ENCODE measurements at regions not wholly inside any gene's neighbourhood (a gene's known extent, or its start where the extent isn't known, plus 50 kb on each side); places are given as distances from the start of the nearest gene placed in this dataset.

GRCh38 chr11:70762810-70763209, 364.5 kb downstream of the CTTN start:
- no peak overlapping the region for H3K4me3 ChIP-seq
- no peaks in the 10 kb centered on the region for H3K27me3 ChIP-seq
- H4K20me1 ChIP-seq (ENCODE audit: low read depth), result no peaks in the 10 kb centered on the region
- Mint-ChIP-seq H3K27ac (no peak overlapping the region), H3K4me1 (peaks cover 2% of the 10 kb centered on the region), H3K9me3 (no peaks in the 10 kb centered on the region), H3K4me3 (no peak overlapping the region), H3K27me3 (ENCODE audit: insufficient read depth, low read depth) (peaks cover 3% of the 10 kb centered on the region), H3K36me3 (no peaks in the 10 kb centered on the region)
- H3K4me1 ChIP-seq, result no peaks in the 10 kb centered on the region
- H3F3A ChIP-seq (ENCODE audit: low read depth), result no peaks in the 10 kb centered on the region
- no peaks in the 10 kb centered on the region for H3K79me2 ChIP-seq (ENCODE audit: low read depth)
- H2AFZ ChIP-seq (replicated peaks), result no peak overlapping the region
- H3K9ac ChIP-seq, result no peak overlapping the region
- no peaks in the 10 kb centered on the region for H3K36me3 ChIP-seq
- TF ChIP-seq EZH2phosphoT487 (IDR thresholded peaks at IDR 0.05), result no peak
- TF ChIP-seq CTCF (IDR thresholded peaks at IDR 0.05), result no peak
- no peak for TF ChIP-seq EZH2 (IDR thresholded peaks at IDR 0.05)
- no peak overlapping the region for H3K4me2 ChIP-seq
- H3K9me3 ChIP-seq (ENCODE audit: low read depth), result no peaks in the 10 kb centered on the region
- DNase-seq (ENCODE audit: low spot score), result no peak
- H3K27ac ChIP-seq, result no peak overlapping the region

- H3K4me3 ChIP-seq, result no peak overlapping the region
- H3K79me2 ChIP-seq (ENCODE audit: low read depth), result no peaks in the 10 kb centered on the region
- Mint-ChIP-seq H3K9me3 (no peaks in the 10 kb centered on the region), H3K4me1 (peaks cover 2% of the 10 kb centered on the region), H3K36me3 (no peaks in the 10 kb centered on the region), H3K4me3 (no peak overlapping the region), H3K27ac (no peak overlapping the region), H3K27me3 (ENCODE audit: insufficient read depth, low read depth) (peaks cover 3% of the 10 kb centered on the region)
- H4K20me1 ChIP-seq (ENCODE audit: low read depth), result no peaks in the 10 kb centered on the region
- no peak for DNase-seq (ENCODE audit: low spot score)
- no peaks in the 10 kb centered on the region for H3F3A ChIP-seq (ENCODE audit: low read depth)
- H3K27ac ChIP-seq, result no peak overlapping the region
- TF ChIP-seq CTCF (IDR thresholded peaks at IDR 0.05), result no peak
- H3K9ac ChIP-seq, result no peak overlapping the region
- no peaks in the 10 kb centered on the region for H3K4me1 ChIP-seq
- no peaks in the 10 kb centered on the region for H3K9me3 ChIP-seq (ENCODE audit: low read depth)
- H3K27me3 ChIP-seq, result no peaks in the 10 kb centered on the region
- no peaks in the 10 kb centered on the region for H3K36me3 ChIP-seq
- no peak overlapping the region for H3K4me2 ChIP-seq
- no peak overlapping the region for H2AFZ ChIP-seq (replicated peaks)
Observed at GRCh38 chr11:70763606-70764005, 365.3 kb downstream of the CTTN start.

GRCh38 chr11:70764356-70764905, 366.1 kb downstream of the CTTN start:
- Mint-ChIP-seq H3K4me3 (no peak overlapping the region), H3K4me1 (peaks cover 2% of the 10 kb centered on the region), H3K36me3 (no peaks in the 10 kb centered on the region), H3K9me3 (no peaks in the 10 kb centered on the region), H3K27me3 (ENCODE audit: insufficient read depth, low read depth) (peaks cover 2% of the 10 kb centered on the region), H3K27ac (no peak overlapping the region)
- Histone ChIP-seq H2AFZ (replicated peaks) (no peak overlapping the region), H3K9me3 (ENCODE audit: low read depth) (no peaks in the 10 kb centered on the region), H3F3A (ENCODE audit: low read depth) (no peaks in the 10 kb centered on the region), H3K27me3 (no peaks in the 10 kb centered on the region), H4K20me1 (ENCODE audit: low read depth) (no peaks in the 10 kb centered on the region), H3K36me3 (no peaks in the 10 kb centered on the region), H3K9ac (no peak overlapping the region), H3K27ac (no peak overlapping the region), H3K4me1 (no peaks in the 10 kb centered on the region), H3K4me2 (no peak overlapping the region), H3K4me3 (no peak overlapping the region), H3K79me2 (ENCODE audit: low read depth) (no peaks in the 10 kb centered on the region)
- no peak for TF ChIP-seq EZH2 (IDR thresholded peaks at IDR 0.05)
- TF ChIP-seq CTCF (IDR thresholded peaks at IDR 0.05), result no peak
- TF ChIP-seq EZH2phosphoT487 (IDR thresholded peaks at IDR 0.05), result no peak
- DNase-seq (ENCODE audit: low spot score), result no peak

Data from neural progenitor cell (in vitro differentiated cells).